ENCODE measurements at regions not wholly inside any gene's neighbourhood (a gene's known extent, or its start where the extent isn't known, plus 50 kb on each side); places are given as distances from the start of the nearest gene placed in this dataset.
"Not testable (repeated sequence)": the region's sequence is repeated elsewhere in the genome, so short reads cannot be mapped to it uniquely, and the experiment has no call there.

- H3K27ac Mint-ChIP-seq = no peak overlapping the region
- ATAC-seq (ENCODE audit: low read depth) (no peak), DNase-seq (no peak)
- no peak overlapping the region for H3K4me3 Mint-ChIP-seq
- POLR2A ChIA-PET = no interaction called here
- H3K27me3 Mint-ChIP-seq = no peaks in the 10 kb centered on the region
- no peaks in the 10 kb centered on the region for H3K4me1 Mint-ChIP-seq
- H3K9me3 Mint-ChIP-seq = no peaks in the 10 kb centered on the region
- H3K36me3 Mint-ChIP-seq = no peaks in the 10 kb centered on the region
These were observed 605.1 kb upstream of the ID4 start for GRCh38 chr6:19231878-19232561.

GRCh38 chr6:19245656-19246055, 591.5 kb upstream of the ID4 start:
- H3K36me3 Mint-ChIP-seq = no peaks in the 10 kb centered on the region
- POLR2A ChIA-PET = no interaction called here
- no peaks in the 10 kb centered on the region for H3K4me1 Mint-ChIP-seq
- H3K9me3 Mint-ChIP-seq = peaks cover 23% of the 10 kb centered on the region
- DNase-seq (no peak), ATAC-seq (ENCODE audit: low read depth) (no peak)
- H3K27ac Mint-ChIP-seq = no peak overlapping the region
- no peak overlapping the region for H3K4me3 Mint-ChIP-seq
- no peaks in the 10 kb centered on the region for H3K27me3 Mint-ChIP-seq

- peaks cover 14% of the 10 kb centered on the region for H3K9me3 Mint-ChIP-seq
- H3K27ac Mint-ChIP-seq; DNase-seq; H3K36me3 Mint-ChIP-seq; H3K27me3 Mint-ChIP-seq; H3K4me3 Mint-ChIP-seq; ATAC-seq (ENCODE audit: low read depth); POLR2A ChIA-PET; H3K4me1 Mint-ChIP-seq: not testable (repeated sequence)
These were observed 590.0 kb upstream of the ID4 start for GRCh38 chr6:19247181-19247580.

GRCh38 chr6:19256123-19256522, 581.0 kb upstream of the ID4 start:
- H3K27me3 Mint-ChIP-seq; H3K36me3 Mint-ChIP-seq; ATAC-seq (ENCODE audit: low read depth); POLR2A ChIA-PET; H3K27ac Mint-ChIP-seq; H3K9me3 Mint-ChIP-seq; H3K4me3 Mint-ChIP-seq; H3K4me1 Mint-ChIP-seq; DNase-seq: not testable (repeated sequence)

GRCh38 chr6:19261642-19262041, 575.5 kb upstream of the ID4 start:
- ATAC-seq (ENCODE audit: low read depth) (no peak), DNase-seq (no peak)
- no peaks in the 10 kb centered on the region for H3K9me3 Mint-ChIP-seq
- no peaks in the 10 kb centered on the region for H3K36me3 Mint-ChIP-seq
- H3K27me3 Mint-ChIP-seq = no peaks in the 10 kb centered on the region
- H3K4me1 Mint-ChIP-seq = no peaks in the 10 kb centered on the region
- POLR2A ChIA-PET = no interaction called here
- no peak overlapping the region for H3K4me3 Mint-ChIP-seq
- no peak overlapping the region for H3K27ac Mint-ChIP-seq

- no peak overlapping the region for H3K27ac Mint-ChIP-seq
- H3K4me3 Mint-ChIP-seq = no peak overlapping the region
- POLR2A ChIA-PET = no interaction called here
- no peaks in the 10 kb centered on the region for H3K27me3 Mint-ChIP-seq
- H3K4me1 Mint-ChIP-seq = no peaks in the 10 kb centered on the region
- no peak for ATAC-seq (ENCODE audit: low read depth)
- DNase-seq = no peak
- peaks cover 5% of the 10 kb centered on the region for H3K9me3 Mint-ChIP-seq
- no peaks in the 10 kb centered on the region for H3K36me3 Mint-ChIP-seq
These were observed 569.1 kb upstream of the ID4 start for GRCh38 chr6:19268117-19268516.

- Mint-ChIP-seq H3K9me3 (peaks cover 5% of the 10 kb centered on the region), H3K27me3 (no peaks in the 10 kb centered on the region), H3K36me3 (no peaks in the 10 kb centered on the region), H3K4me3 (no peak overlapping the region), H3K27ac (no peak overlapping the region), H3K4me1 (no peaks in the 10 kb centered on the region)
- POLR2A ChIA-PET = no interaction called here
- ATAC-seq (ENCODE audit: low read depth) = no peak
- no peak for DNase-seq
These were observed 568.5 kb upstream of the ID4 start for GRCh38 chr6:19268718-19269117.

GRCh38 chr6:19269341-19269898, 567.8 kb upstream of the ID4 start:
- Mint-ChIP-seq H3K27me3 (no peaks in the 10 kb centered on the region), H3K4me3 (no peak overlapping the region), H3K4me1 (no peaks in the 10 kb centered on the region), H3K9me3 (peaks cover 5% of the 10 kb centered on the region), H3K27ac (no peak overlapping the region), H3K36me3 (no peaks in the 10 kb centered on the region)
- DNase-seq (no peak), ATAC-seq (ENCODE audit: low read depth) (no peak)
- POLR2A ChIA-PET = no interaction called here

- Mint-ChIP-seq H3K9me3 (peaks cover 5% of the 10 kb centered on the region), H3K4me1 (no peaks in the 10 kb centered on the region), H3K27ac (no peak overlapping the region), H3K27me3 (no peaks in the 10 kb centered on the region), H3K36me3 (no peaks in the 10 kb centered on the region), H3K4me3 (no peak overlapping the region)
- no peak for ATAC-seq (ENCODE audit: low read depth)
- POLR2A ChIA-PET = no interaction called here
- DNase-seq = no peak
These were observed 566.6 kb upstream of the ID4 start for GRCh38 chr6:19270616-19271015.

GRCh38 chr6:19279273-19279684, 557.9 kb upstream of the ID4 start:
- Mint-ChIP-seq H3K27ac (no peak overlapping the region), H3K27me3 (no peaks in the 10 kb centered on the region)

GRCh38 chr6:19287928-19288327, 549.2 kb upstream of the ID4 start:
- H3K9me3 Mint-ChIP-seq = no peaks in the 10 kb centered on the region
- H3K27me3 Mint-ChIP-seq = no peaks in the 10 kb centered on the region
- H3K4me1 Mint-ChIP-seq = no peaks in the 10 kb centered on the region
- H3K36me3 Mint-ChIP-seq = no peaks in the 10 kb centered on the region
- no peak for ATAC-seq (ENCODE audit: low read depth)
- POLR2A ChIA-PET = no interaction called here
- H3K4me3 Mint-ChIP-seq = no peak overlapping the region
- H3K27ac Mint-ChIP-seq = no peak overlapping the region
- DNase-seq = no peak

More at GRCh38 chr6:19279273-19279684, 557.9 kb upstream of the ID4 start:
- no peaks in the 10 kb centered on the region for H3K36me3 Mint-ChIP-seq
- H3K4me3 Mint-ChIP-seq = no peak overlapping the region
- no peaks in the 10 kb centered on the region for H3K9me3 Mint-ChIP-seq
- DNase-seq (no peak), ATAC-seq (ENCODE audit: low read depth) (no peak)
- POLR2A ChIA-PET = no interaction called here
- H3K4me1 Mint-ChIP-seq = no peaks in the 10 kb centered on the region

- POLR2A ChIA-PET = no interaction called here
- H3K4me3 Mint-ChIP-seq = no peak overlapping the region
- no peak overlapping the region for H3K27ac Mint-ChIP-seq
- H3K27me3 Mint-ChIP-seq = no peaks in the 10 kb centered on the region
- no peaks in the 10 kb centered on the region for H3K9me3 Mint-ChIP-seq
- no peaks in the 10 kb centered on the region for H3K4me1 Mint-ChIP-seq
- DNase-seq (no peak), ATAC-seq (ENCODE audit: low read depth) (no peak)
- no peaks in the 10 kb centered on the region for H3K36me3 Mint-ChIP-seq
These were observed 547.7 kb upstream of the ID4 start for GRCh38 chr6:19289457-19289856.

- H3K4me1 Mint-ChIP-seq = no peaks in the 10 kb centered on the region
- DNase-seq (no peak), ATAC-seq (ENCODE audit: low read depth) (no peak)
- H3K36me3 Mint-ChIP-seq = no peaks in the 10 kb centered on the region
- no peak overlapping the region for H3K27ac Mint-ChIP-seq
- POLR2A ChIA-PET = no interaction called here
- no peaks in the 10 kb centered on the region for H3K9me3 Mint-ChIP-seq
- H3K4me3 Mint-ChIP-seq = no peak overlapping the region
- H3K27me3 Mint-ChIP-seq = no peaks in the 10 kb centered on the region
These were observed 539.3 kb upstream of the ID4 start for GRCh38 chr6:19297880-19298279.

- Mint-ChIP-seq H3K27ac (no peak overlapping the region), H3K27me3 (no peaks in the 10 kb centered on the region), H3K4me1 (no peaks in the 10 kb centered on the region), H3K9me3 (no peaks in the 10 kb centered on the region), H3K36me3 (no peaks in the 10 kb centered on the region), H3K4me3 (no peak overlapping the region)
- POLR2A ChIA-PET = no interaction called here
- ATAC-seq (ENCODE audit: low read depth) (no peak), DNase-seq (no peak)
These were observed 538.7 kb upstream of the ID4 start for GRCh38 chr6:19298421-19298820.

- no peaks in the 10 kb centered on the region for H3K4me1 Mint-ChIP-seq
- H3K4me3 Mint-ChIP-seq = no peak overlapping the region
- no peaks in the 10 kb centered on the region for H3K9me3 Mint-ChIP-seq
- POLR2A ChIA-PET = no interaction called here
- H3K27ac Mint-ChIP-seq = no peak overlapping the region
- H3K36me3 Mint-ChIP-seq = no peaks in the 10 kb centered on the region
- ATAC-seq (ENCODE audit: low read depth) (no peak), DNase-seq (no peak)
- no peaks in the 10 kb centered on the region for H3K27me3 Mint-ChIP-seq
These were observed 538.0 kb upstream of the ID4 start for GRCh38 chr6:19299129-19299528.

All from activated naive CD8-positive, alpha-beta T cell treated with anti-CD3 and anti-CD28 coated beads, Interleukin-2, amount 10 ng/mL, durations not matched to agents 7 days and 5 days (primary cell).